SK-N-SH (cell line): ENCODE measurements at regions not wholly inside any gene's neighbourhood (a gene's known extent, or its start where the extent isn't known, plus 50 kb on each side); places are given as distances from the start of the nearest gene placed in this dataset.

ENCODE experiments used
- CTCF ChIA-PET: fragments of 300-600, 350-600 bp; formaldehyde crosslinking; extraction: SDS; loops from one replicate; lab custom pipeline; 2021; lab: Yijun Ruan, JAX
- POLR2A ChIA-PET: fragments of 350-600 bp; sonication (Branson Sonifier 250); formaldehyde crosslinking; extraction: SDS; loops from one replicate; lab custom pipeline; 2020; ENCODE audit warnings: antibody characterized with exemption, inconsistent platforms; lab: Yijun Ruan, JAX
- DNase-seq: peaks from one replicate; pipeline ENCODE4 v3.0.0; 2012
- H2AFZ ChIP-seq: fragments of 200-600 bp; sonication (generic); 2 replicates; pipeline ENCODE4 v1.8.1; 2016; ENCODE audit warnings: antibody characterized with exemption, mild to moderate bottlenecking, low read depth
- H3F3A ChIP-seq: fragments of 200-600 bp; sonication (generic); replicated peaks from 2 replicates; pipeline ENCODE3; 2016; ENCODE audit warnings: antibody characterized with exemption, mild to moderate bottlenecking; ENCODE audit not compliant: insufficient read depth
- H3K27ac ChIP-seq, 2 experiments: fragments of 200-500 bp in 1 of 2; fragments of 200-600 bp in 1 of 2; sonication (Bioruptor generic) in 1 of 2; sonication (generic), shearing (Covaris generic) in 1 of 2; 2 replicates each; pipeline versions ENCODE4 v1.5.1 to v1.6.1; 2014 to 2016; ENCODE audit warnings: low read depth in 2 of 2, inconsistent platforms in 1 of 2, low read length in 1 of 2, mild to moderate bottlenecking in 1 of 2, mixed read lengths in 1 of 2
- H3K27me3 ChIP-seq: fragments of 200-600 bp; sonication (generic), shearing (Covaris generic); 2 replicates; pipeline ENCODE4 v1.6.1; 2016; ENCODE audit warnings: mixed run types; ENCODE audit not compliant: insufficient read depth
- H3K36me3 ChIP-seq, 2 experiments: fragments of 200-500 bp in 1 of 2; fragments of 200-600 bp in 1 of 2; sonication (Bioruptor generic) in 1 of 2; sonication (generic) in 1 of 2; replicated peaks in 1 of 2; 2 replicates each; pipeline versions ENCODE3 to v1.5.1; 2014 to 2016; ENCODE audit warnings: low read length in 1 of 2, mild to moderate bottlenecking in 1 of 2; ENCODE audit not compliant: insufficient read depth in 2 of 2, control insufficient read depth in 1 of 2
- H3K4me1 ChIP-seq, 2 experiments: fragments of 200-500 bp in 1 of 2; fragments of 200-600 bp in 1 of 2; sonication (Bioruptor generic) in 1 of 2; sonication (generic), shearing (Covaris generic) in 1 of 2; 2 replicates each; pipeline versions ENCODE4 v1.5.1 to v1.6.1; 2014 to 2016; ENCODE audit warnings: low read depth in 1 of 2, low read length in 1 of 2, mixed run types in 1 of 2; ENCODE audit not compliant: insufficient read depth in 2 of 2, control insufficient read depth in 1 of 2
- H3K4me2 ChIP-seq: fragments of 200-600 bp; sonication (generic), shearing (Covaris generic); 2 replicates; pipeline ENCODE4 v1.6.1; 2017; ENCODE audit warnings: mixed run types
- H3K4me3 ChIP-seq, 2 experiments: fragments of 200-500 bp in 1 of 2; fragments of 200-600 bp in 1 of 2; sonication (Bioruptor generic) in 1 of 2; sonication (generic), shearing (Covaris generic) in 1 of 2; 2 replicates each; pipeline versions ENCODE4 v1.5.1 to v1.8.1; 2014 to 2016; ENCODE audit warnings: low read depth in 2 of 2, inconsistent platforms in 1 of 2, low read length in 1 of 2, mild to moderate bottlenecking in 1 of 2, mixed read lengths in 1 of 2, moderate library complexity in 1 of 2
- H3K79me2 ChIP-seq: fragments of 200-600 bp; sonication (generic); 2 replicates; pipeline ENCODE4 v1.8.1; 2017; ENCODE audit warnings: mild to moderate bottlenecking; ENCODE audit not compliant: insufficient read depth
- H3K9ac ChIP-seq: fragments of 200-600 bp; sonication (generic); 2 replicates; pipeline ENCODE4 v1.6.1; 2017; ENCODE audit warnings: mixed run types
- H3K9me2 ChIP-seq: fragments of 200-600 bp; sonication (generic); 2 replicates; pipeline ENCODE4 v1.6.1; 2017; ENCODE audit warnings: mixed run types
- H3K9me3 ChIP-seq: fragments of 200-600 bp; sonication (generic); 2 replicates; pipeline ENCODE4 v1.6.1; 2017; ENCODE audit warnings: mixed run types, mild to moderate bottlenecking, moderate library complexity
- H4K20me1 ChIP-seq: fragments of 200-600 bp; sonication (generic); 2 replicates; pipeline ENCODE4 v1.6.1; 2017; ENCODE audit warnings: mild to moderate bottlenecking, mixed run types; ENCODE audit not compliant: insufficient read depth
- ELF1 ChIP-seq: IDR thresholded peaks from 2 replicates; pipeline ENCODE4 v1.4.0; 2012
- EP300 ChIP-seq, 2 experiments: IDR thresholded peaks; 2 replicates each; pipeline versions ENCODE4 v1.4.0 to v1.6.1; 2012; ENCODE audit warnings: borderline replicate concordance in 1 of 2, low read depth in 1 of 2, low read length in 1 of 2
- EZH2phosphoT487 ChIP-seq: fragments of 200-600 bp; sonication (generic); IDR thresholded peaks from 2 replicates; pipeline ENCODE4 v1.6.1; 2017; ENCODE audit warnings: low read depth, mixed run types, mild to moderate bottlenecking, antibody characterized with exemption, moderate library complexity, borderline replicate concordance
- GABPA ChIP-seq: IDR thresholded peaks from 2 replicates; pipeline ENCODE4 v1.4.0; 2012; ENCODE audit warnings: low read depth, mild to moderate bottlenecking
- MXI1 ChIP-seq: IDR thresholded peaks from 2 replicates; pipeline ENCODE4 v1.6.1; 2012; ENCODE audit warnings: mild to moderate bottlenecking, low read depth, low read length, improper control_type of control experiment
- NFIC ChIP-seq: IDR thresholded peaks from 2 replicates; pipeline ENCODE4 v1.4.0; 2012; ENCODE audit warnings: borderline replicate concordance
- RAD21 ChIP-seq: IDR thresholded peaks from 2 replicates; pipeline ENCODE4 v1.6.1; 2012; ENCODE audit warnings: mild to moderate bottlenecking, low read length
- RFX5 ChIP-seq: IDR thresholded peaks from 2 replicates; pipeline ENCODE4 v1.6.1; 2012; ENCODE audit warnings: mild to moderate bottlenecking, improper control_type of control experiment, low read length
- RXRA ChIP-seq: IDR thresholded peaks from 2 replicates; pipeline ENCODE4 v1.4.0; 2012; ENCODE audit warnings: low read depth, mild to moderate bottlenecking, borderline replicate concordance
- SMC3 ChIP-seq: IDR thresholded peaks from 2 replicates; pipeline ENCODE4 v1.6.1; 2012; ENCODE audit warnings: low read depth, low read length, improper control_type of control experiment
- TCF12 ChIP-seq: IDR thresholded peaks from 2 replicates; pipeline ENCODE4 v1.4.0; 2012
- TEAD4 ChIP-seq: IDR thresholded peaks from 2 replicates; pipeline ENCODE4 v1.4.0; 2012; ENCODE audit warnings: mild to moderate bottlenecking, borderline replicate concordance; ENCODE audit not compliant: insufficient read depth
- YY1 ChIP-seq: IDR thresholded peaks from 2 replicates; pipeline ENCODE4 v1.4.0; 2012; ENCODE audit warnings: low read depth, mild to moderate bottlenecking
- WGBS: methylation state at CpG from one replicate; pipeline ENCODE4 v1.1.6; 2017; ENCODE audit warnings: low lambda C conversion rate; 5-methylcytosine and 5-hydroxymethylcytosine counted together
- TF ChIP-seq, protein P1 (sequence below): IDR thresholded peaks from 2 replicates; pipeline ENCODE4 v1.4.0; 2012; ENCODE audit warnings: low read depth, borderline replicate concordance
- TF ChIP-seq, protein P2 (sequence below): IDR thresholded peaks from 2 replicates; pipeline ENCODE4; 2012

DNA sequence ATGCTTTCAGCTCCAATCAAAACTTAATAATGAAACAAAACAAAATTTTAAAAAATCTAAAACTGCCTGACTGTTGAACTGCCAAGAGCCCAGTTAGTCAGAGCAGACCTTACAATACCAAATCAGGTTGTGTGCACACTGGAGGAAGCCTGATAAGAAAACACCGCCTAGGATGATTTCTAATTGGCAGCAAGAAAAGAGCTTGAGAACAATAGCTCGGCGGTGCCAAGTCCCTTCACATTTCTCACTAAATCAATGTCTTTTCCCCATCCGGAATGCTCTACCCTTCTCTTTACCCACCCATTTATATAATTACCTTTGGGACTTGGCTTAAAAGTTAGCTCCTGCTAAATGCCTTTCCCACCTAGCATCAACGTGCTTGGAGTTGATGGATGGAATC lies 256.7 kb downstream of the C12orf75 start:
- WGBS = 79% methylated on average over 5 of the region's 5 CpGs
- Histone ChIP-seq H4K20me1 (no peaks in the 10 kb centered on the region), H3K4me1 (no peaks in the 10 kb centered on the region), H3K9me2 (no peaks in the 10 kb centered on the region), H3K36me3 (no peaks in the 10 kb centered on the region), H3F3A (no peaks in the 10 kb centered on the region), H3K27me3 (no peaks in the 10 kb centered on the region), H3K27ac (no peak overlapping the region), H3K9me3 (no peaks in the 10 kb centered on the region), H3K4me2 (no peak overlapping the region), H3K79me2 (no peaks in the 10 kb centered on the region), H2AFZ (no peak overlapping the region), H3K9ac (no peak overlapping the region), H3K4me3 (no peak overlapping the region)
- TF ChIP-seq RFX5 (no peak), MXI1 (no peak), TCF12 (no peak), YY1 (no peak), SMC3 (no peak), ELF1 (no peak), EP300 (IDR thresholded peaks at IDR 0.05; ENCODE audit: borderline replicate concordance in 1 of 2, low read depth in 1 of 2, low read length in 1 of 2) (no peak), RAD21 (no peak), TEAD4 (no peak), NFIC (no peak)
- TF ChIP-seq, protein P1, sequence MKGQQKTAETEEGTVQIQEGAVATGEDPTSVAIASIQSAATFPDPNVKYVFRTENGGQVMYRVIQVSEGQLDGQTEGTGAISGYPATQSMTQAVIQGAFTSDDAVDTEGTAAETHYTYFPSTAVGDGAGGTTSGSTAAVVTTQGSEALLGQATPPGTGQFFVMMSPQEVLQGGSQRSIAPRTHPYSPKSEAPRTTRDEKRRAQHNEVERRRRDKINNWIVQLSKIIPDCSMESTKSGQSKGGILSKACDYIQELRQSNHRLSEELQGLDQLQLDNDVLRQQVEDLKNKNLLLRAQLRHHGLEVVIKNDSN = no peak
- TF ChIP-seq, protein P2, sequence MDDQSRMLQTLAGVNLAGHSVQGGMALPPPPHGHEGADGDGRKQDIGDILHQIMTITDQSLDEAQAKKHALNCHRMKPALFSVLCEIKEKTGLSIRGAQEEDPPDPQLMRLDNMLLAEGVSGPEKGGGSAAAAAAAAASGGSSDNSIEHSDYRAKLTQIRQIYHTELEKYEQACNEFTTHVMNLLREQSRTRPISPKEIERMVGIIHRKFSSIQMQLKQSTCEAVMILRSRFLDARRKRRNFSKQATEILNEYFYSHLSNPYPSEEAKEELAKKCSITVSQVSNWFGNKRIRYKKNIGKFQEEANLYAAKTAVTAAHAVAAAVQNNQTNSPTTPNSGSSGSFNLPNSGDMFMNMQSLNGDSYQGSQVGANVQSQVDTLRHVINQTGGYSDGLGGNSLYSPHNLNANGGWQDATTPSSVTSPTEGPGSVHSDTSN = no peak
- POLR2A ChIA-PET = no interaction called here
- CTCF ChIA-PET = interaction anchor here (1.3 kb wide), 1 partner anchor 12 kb away, joined by 3 read pairs; no protein-coding TSS in a partner anchor
- DNase-seq = no peak

DNA sequence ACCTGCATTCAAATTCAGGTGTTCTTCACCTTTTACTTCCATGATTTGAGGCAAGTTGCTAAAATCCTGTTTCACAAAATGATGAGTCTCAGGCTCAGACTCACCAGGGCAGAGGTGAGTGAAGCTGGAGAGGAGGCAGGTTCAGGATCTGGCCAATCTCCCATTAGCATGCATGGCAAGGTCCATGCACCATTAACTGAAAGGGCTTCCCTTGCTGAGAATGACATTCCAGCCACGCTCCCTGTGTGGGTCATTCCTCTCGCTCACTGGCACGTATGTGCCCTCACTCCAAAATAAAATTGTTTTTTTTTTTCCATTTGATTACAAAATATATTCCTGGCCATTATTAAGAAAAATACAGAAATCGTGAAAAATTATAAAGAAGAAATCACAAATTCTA lies 257.6 kb downstream of the C12orf75 start:
- Histone ChIP-seq H3F3A (no peaks in the 10 kb centered on the region), H3K36me3 (no peaks in the 10 kb centered on the region), H3K4me2 (no peak overlapping the region)
- TF ChIP-seq RXRA (no peak), SMC3 (no peak), RFX5 (no peak), GABPA (no peak), EZH2phosphoT487 (no peak), NFIC (no peak), RAD21 (no peak)
- TF ChIP-seq, all 33 proteins: peak for 0
- Histone ChIP-seq H3K27me3 (no peaks in the 10 kb centered on the region), H2AFZ (no peak overlapping the region), H3K9me2 (no peaks in the 10 kb centered on the region), H3K4me1 (no peaks in the 10 kb centered on the region), H3K9me3 (no peaks in the 10 kb centered on the region), H4K20me1 (no peaks in the 10 kb centered on the region), H3K27ac (no peak overlapping the region), H3K79me2 (no peaks in the 10 kb centered on the region), H3K9ac (no peak overlapping the region), H3K4me3 (no peak overlapping the region)
- WGBS = 71% methylated on average over 4 of the region's 4 CpGs
- no peak for DNase-seq
- ChIA-PET POLR2A (no interaction called here), CTCF (interaction anchor here (1.3 kb wide), 1 partner anchor 12 kb away, joined by 3 read pairs; no protein-coding TSS in a partner anchor)
